Osteoblast (primary cell): ENCODE measurements at regions not wholly inside any gene's neighbourhood (a gene's known extent, or its start where the extent isn't known, plus 50 kb on each side); places are given as distances from the start of the nearest gene placed in this dataset.

Experiments used
- DNase-seq: peaks from one replicate; pipeline ENCODE4 v3.0.0; 2011; ENCODE audit warnings: low spot score, mixed read lengths; ENCODE audit not compliant: insufficient read length; ENCODE audit errors: missing footprints
- H2AFZ ChIP-seq: 2 replicates; pipeline ENCODE4 v1.6.0; 2011; ENCODE audit warnings: mild to moderate bottlenecking, low read length
- H3K27ac ChIP-seq: 2 replicates; pipeline ENCODE4 v1.5.1; 2011; ENCODE audit warnings: mild to moderate bottlenecking, low read depth, low read length, moderate library complexity
- H3K27me3 ChIP-seq: 2 replicates; pipeline ENCODE4 v1.6.0; 2012; ENCODE audit warnings: mild to moderate bottlenecking, control low read depth, inconsistent platforms, low read length, moderate library complexity; ENCODE audit not compliant: insufficient read depth
- H3K36me3 ChIP-seq: 2 replicates; pipeline ENCODE4 v1.5.1; 2011; ENCODE audit warnings: mild to moderate bottlenecking, low read length, control low read depth, moderate library complexity; ENCODE audit not compliant: insufficient read depth
- H3K4me1 ChIP-seq: 2 replicates; pipeline ENCODE4 v1.5.1; 2011; ENCODE audit warnings: mild to moderate bottlenecking, low read length, control low read depth, moderate library complexity; ENCODE audit not compliant: insufficient read depth
- H3K4me2 ChIP-seq: 2 replicates; pipeline ENCODE4 v1.6.0; 2011; ENCODE audit warnings: mild to moderate bottlenecking, low read length; ENCODE audit not compliant: insufficient read depth
- H3K4me3 ChIP-seq: fragments of 200-600 bp; sonication (generic); 3 replicates; pipeline ENCODE4 v1.5.1; 2012; ENCODE audit warnings: mild to moderate bottlenecking, low read length, inconsistent platforms; ENCODE audit not compliant: insufficient read depth
- H3K79me2 ChIP-seq: 2 replicates; pipeline ENCODE4 v1.6.0; 2012; ENCODE audit warnings: mild to moderate bottlenecking, low read length, control low read depth, inconsistent platforms; ENCODE audit not compliant: insufficient read depth
- H3K9me3 ChIP-seq: 2 replicates; pipeline ENCODE4 v1.5.1; 2011; ENCODE audit warnings: low read depth, low read length, control low read depth
- H4K20me1 ChIP-seq: 2 replicates; pipeline ENCODE4 v1.6.0; 2012; ENCODE audit warnings: mild to moderate bottlenecking, low read length, control low read depth; ENCODE audit not compliant: insufficient read depth
- CTCF ChIP-seq: IDR thresholded peaks from 2 replicates; pipeline ENCODE4 v1.5.1; 2011; ENCODE audit warnings: mild to moderate bottlenecking, low read depth, low read length, moderate library complexity; ENCODE audit errors: extremely low read depth

GRCh38 chr11:127598476-127598875 is 597.9 kb upstream of the KIRREL3 start:
- H2AFZ ChIP-seq: no peak overlapping the region
- H3K27ac ChIP-seq: no peak overlapping the region
- no peak for TF ChIP-seq CTCF
- H4K20me1 ChIP-seq: no peaks in the 10 kb centered on the region
- H3K79me2 ChIP-seq: no peaks in the 10 kb centered on the region
- no peak for DNase-seq
- H3K4me2 ChIP-seq: no peak overlapping the region
- no peaks in the 10 kb centered on the region for H3K27me3 ChIP-seq
- no peaks in the 10 kb centered on the region for H3K36me3 ChIP-seq
- no peak overlapping the region for H3K4me3 ChIP-seq
- H3K4me1 ChIP-seq: no peaks in the 10 kb centered on the region
- H3K9me3 ChIP-seq: no peaks in the 10 kb centered on the region

GRCh38 chr11:127596433-127596832 is 595.9 kb upstream of the KIRREL3 start:
- Histone ChIP-seq H3K4me1 (no peaks in the 10 kb centered on the region), H3K9me3 (no peaks in the 10 kb centered on the region), H3K36me3 (no peaks in the 10 kb centered on the region), H3K79me2 (no peaks in the 10 kb centered on the region), H2AFZ (no peak overlapping the region), H3K4me3 (no peak overlapping the region), H3K4me2 (no peak overlapping the region), H4K20me1 (no peaks in the 10 kb centered on the region), H3K27ac (no peak overlapping the region), H3K27me3 (no peaks in the 10 kb centered on the region)
- TF ChIP-seq CTCF: no peak
- no peak for DNase-seq

- no peak overlapping the region for H2AFZ ChIP-seq
- no peaks in the 10 kb centered on the region for H3K9me3 ChIP-seq
- DNase-seq: no peak
- no peak overlapping the region for H3K4me3 ChIP-seq
- H3K4me1 ChIP-seq: no peaks in the 10 kb centered on the region
- no peak for TF ChIP-seq CTCF
- H3K27me3 ChIP-seq: no peaks in the 10 kb centered on the region
- no peak overlapping the region for H3K27ac ChIP-seq
- no peaks in the 10 kb centered on the region for H3K36me3 ChIP-seq
- H4K20me1 ChIP-seq: no peaks in the 10 kb centered on the region
- H3K4me2 ChIP-seq: no peak overlapping the region
- H3K79me2 ChIP-seq: no peaks in the 10 kb centered on the region
These were observed 591.8 kb upstream of the KIRREL3 start for GRCh38 chr11:127592371-127592770.

GRCh38 chr11:127590314-127590713 is 589.7 kb upstream of the KIRREL3 start:
- H3K4me3 ChIP-seq: no peak overlapping the region
- no peaks in the 10 kb centered on the region for H3K79me2 ChIP-seq
- no peak overlapping the region for H2AFZ ChIP-seq
- no peak for DNase-seq
- no peaks in the 10 kb centered on the region for H4K20me1 ChIP-seq
- no peak for TF ChIP-seq CTCF
- H3K9me3 ChIP-seq: no peaks in the 10 kb centered on the region
- H3K36me3 ChIP-seq: no peaks in the 10 kb centered on the region
- H3K27ac ChIP-seq: no peak overlapping the region
- H3K4me2 ChIP-seq: no peak overlapping the region
- no peaks in the 10 kb centered on the region for H3K27me3 ChIP-seq
- no peaks in the 10 kb centered on the region for H3K4me1 ChIP-seq
